Lung (tissue), 11 donors: ENCODE measurements at regions not wholly inside any gene's neighbourhood (a gene's known extent, or its start where the extent isn't known, plus 50 kb on each side); places are given as distances from the start of the nearest gene placed in this dataset.

Experiments used
- ATAC-seq: fragments of 200-7000 bp; cut with Tn5 transposase; one replicate; pipeline ENCODE4 v1.9.1; 2020; ENCODE audit warnings: moderate number of reproducible peaks; ENCODE audit not compliant: insufficient read depth, low FRiP score
- DNase-seq, 3 donors: peaks; one replicate each; pipeline ENCODE4 v3.0.0-alpha.2; 2013 to 2017
- H3K27ac ChIP-seq, 2 donors: one replicate each; pipeline ENCODE4 v1.5.1; 2013; ENCODE audit warnings: mild to moderate bottlenecking in 2 of 2, moderate library complexity in 2 of 2, control low read depth in 1 of 2, inconsistent platforms in 1 of 2, low read depth in 1 of 2, low read length in 1 of 2
- H3K27me3 ChIP-seq, 3 donors: one replicate each; pipeline ENCODE4 v1.5.1; 2013; ENCODE audit warnings: low read length in 2 of 3; ENCODE audit not compliant: control insufficient read depth in 3 of 3, insufficient read depth in 3 of 3
- H3K36me3 ChIP-seq, 4 donors: one replicate each; pipeline ENCODE4 v1.5.1; 2013; ENCODE audit warnings: low read length in 4 of 4, mild to moderate bottlenecking in 1 of 4, moderate library complexity in 1 of 4; ENCODE audit not compliant: control insufficient read depth in 4 of 4, insufficient read depth in 4 of 4
- H3K4me1 ChIP-seq, 5 donors: one replicate each; pipeline ENCODE4 v1.5.1; 2013; ENCODE audit warnings: low read length in 5 of 5, mild to moderate bottlenecking in 2 of 5, moderate library complexity in 1 of 5; ENCODE audit not compliant: control insufficient read depth in 5 of 5, insufficient read depth in 5 of 5
- H3K4me3 ChIP-seq: one replicate; pipeline ENCODE4 v1.5.1; 2013; ENCODE audit warnings: mild to moderate bottlenecking, control low read depth, moderate library complexity
- H3K9ac ChIP-seq, 2 donors: one replicate each; pipeline ENCODE4 v1.5.1; 2013; ENCODE audit warnings: low read length in 2 of 2, control low read depth in 1 of 2; ENCODE audit not compliant: insufficient read depth in 1 of 2
- H3K9me3 ChIP-seq, 4 donors: one replicate each; pipeline ENCODE4 v1.5.1; 2013; ENCODE audit warnings: low read length in 3 of 4, mild to moderate bottlenecking in 1 of 4, moderate library complexity in 1 of 4; ENCODE audit not compliant: control insufficient read depth in 4 of 4, insufficient read depth in 3 of 4
- CTCF ChIP-seq: IDR thresholded peaks from 2 replicates; pipeline ENCODE4 v1.5.1; 2012; ENCODE audit warnings: mild to moderate bottlenecking; ENCODE audit errors: control extremely low read depth, extremely low read depth
- WGBS, 2 donors: extraction: QIAGEN DNeasy Blood & Tissue Kit; methylation state at CpG; one replicate each; pipeline ENCODE4 v1.1.7; 2013; 5-methylcytosine and 5-hydroxymethylcytosine counted together
- donor health status: control.
- donor health status: control.
- donor health status: Bipolar disorder and iron deficiency.
- donor health status: healthy.
- donor health status: DM: yes; HTN: yes; CAD: no.

GRCh38 chr16:63057341-63057740 is 1021.1 kb upstream of the CDH8 start:
- no peak overlapping the region for H3K27ac ChIP-seq
- no peaks in the 10 kb centered on the region for H3K36me3 ChIP-seq
- H3K4me3 ChIP-seq = no peak overlapping the region
- WGBS, 2 donors = 86 to 91% methylated on average over 3 of the region's 3 CpGs
- no peaks in the 10 kb centered on the region for H3K4me1 ChIP-seq
- no peaks in the 10 kb centered on the region for H3K27me3 ChIP-seq
- H3K9me3 ChIP-seq = peaks cover 0 to 5% (median 2%) of the 10 kb centered on the region in 4 donors
- no peak for TF ChIP-seq CTCF
- no peak for ATAC-seq
- DNase-seq = no peak
- no peak overlapping the region for H3K9ac ChIP-seq

- no peaks in the 10 kb centered on the region for H3K27me3 ChIP-seq
- no peak overlapping the region for H3K27ac ChIP-seq
- H3K9ac ChIP-seq = no peak overlapping the region
- no peak overlapping the region for H3K4me3 ChIP-seq
- no peaks in the 10 kb centered on the region for H3K36me3 ChIP-seq
- H3K4me1 ChIP-seq = no peaks in the 10 kb centered on the region
- whole genome bisulfite sequencing, 2 donors = 78 to 86% methylated on average over 1 of the region's 1 CpG
- DNase-seq (no peak), ATAC-seq (no peak)
- TF ChIP-seq CTCF = no peak
- no peaks in the 10 kb centered on the region for H3K9me3 ChIP-seq
These were observed 1014.2 kb upstream of the CDH8 start for GRCh38 chr16:63050391-63050790.

GRCh38 chr16:63038397-63039106 is 1002.3 kb upstream of the CDH8 start:
- no peak for ATAC-seq
- Histone ChIP-seq H3K9me3 (no peaks in the 10 kb centered on the region), H3K36me3 (no peaks in the 10 kb centered on the region), H3K4me1 (no peaks in the 10 kb centered on the region), H3K4me3 (no peak overlapping the region), H3K27ac (no peak overlapping the region), H3K27me3 (no peaks in the 10 kb centered on the region), H3K9ac (no peak overlapping the region)
- WGBS, 2 donors = 71 to 77% methylated on average over 7 of the region's 7 CpGs
- no peak for TF ChIP-seq CTCF
- DNase-seq = no peak
